Neural progenitor cell (in vitro differentiated cells): ENCODE measurements at regions not wholly inside any gene's neighbourhood (a gene's known extent, or its start where the extent isn't known, plus 50 kb on each side); places are given as distances from the start of the nearest gene placed in this dataset.

ENCODE experiments used
- EZH2 ChIP-seq: fragments of 200-600 bp; sonication (generic); IDR thresholded peaks from 2 replicates; pipeline ENCODE4 v1.6.1; 2017; ENCODE audit warnings: antibody characterized with exemption, mild to moderate bottlenecking, moderate library complexity
- EZH2phosphoT487 ChIP-seq: fragments of 200-600 bp; sonication (generic); IDR thresholded peaks from 2 replicates; pipeline ENCODE4 v1.6.1; 2017; ENCODE audit warnings: antibody characterized with exemption
- TF ChIP-seq, protein P1 (sequence below): fragments of 200-600 bp; sonication (generic); IDR thresholded peaks from 2 replicates; pipeline ENCODE4 v1.5.1; 2017; ENCODE audit warnings: antibody characterized with exemption, mild to moderate bottlenecking

DNA sequence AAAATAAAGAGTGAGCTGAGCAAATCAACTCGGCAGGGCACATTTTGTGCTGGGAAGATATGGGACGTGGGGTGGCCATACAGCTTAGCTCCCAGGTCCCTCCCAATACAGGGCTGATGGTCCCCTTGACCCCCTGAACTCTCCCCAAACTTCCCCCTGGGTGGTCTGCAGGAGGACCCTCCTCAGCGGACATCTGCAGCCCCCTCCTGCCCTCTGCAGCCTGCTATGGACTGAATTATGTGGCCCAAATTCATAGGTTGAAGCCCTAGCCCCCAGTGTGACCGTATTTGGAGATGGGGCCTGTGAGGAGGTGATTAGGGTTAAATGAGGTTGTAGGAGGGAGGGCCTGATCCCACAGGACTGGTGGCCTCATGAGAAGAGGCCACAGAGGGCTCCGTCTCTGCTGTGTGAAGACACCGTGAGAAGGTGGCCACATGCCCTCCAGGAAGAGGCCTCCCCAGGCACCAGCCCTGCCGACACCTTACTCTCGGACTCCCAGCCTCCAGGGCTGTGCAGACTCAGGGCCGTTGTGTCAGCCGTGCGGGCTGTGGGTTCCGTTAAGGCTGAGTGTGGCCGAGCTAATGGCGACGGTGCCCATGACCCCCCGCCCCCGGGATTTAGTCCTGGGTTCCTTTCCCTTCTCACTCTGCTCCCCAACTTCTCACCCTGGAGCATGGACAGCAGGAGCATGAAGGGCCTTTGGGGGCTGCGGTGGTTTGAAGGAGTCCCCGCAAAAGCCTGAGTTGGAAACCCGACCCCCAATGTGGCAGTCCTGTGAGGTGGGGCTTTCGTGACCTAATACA lies 1042.8 kb downstream of the BRD1 start:
- TF ChIP-seq, protein P1, sequence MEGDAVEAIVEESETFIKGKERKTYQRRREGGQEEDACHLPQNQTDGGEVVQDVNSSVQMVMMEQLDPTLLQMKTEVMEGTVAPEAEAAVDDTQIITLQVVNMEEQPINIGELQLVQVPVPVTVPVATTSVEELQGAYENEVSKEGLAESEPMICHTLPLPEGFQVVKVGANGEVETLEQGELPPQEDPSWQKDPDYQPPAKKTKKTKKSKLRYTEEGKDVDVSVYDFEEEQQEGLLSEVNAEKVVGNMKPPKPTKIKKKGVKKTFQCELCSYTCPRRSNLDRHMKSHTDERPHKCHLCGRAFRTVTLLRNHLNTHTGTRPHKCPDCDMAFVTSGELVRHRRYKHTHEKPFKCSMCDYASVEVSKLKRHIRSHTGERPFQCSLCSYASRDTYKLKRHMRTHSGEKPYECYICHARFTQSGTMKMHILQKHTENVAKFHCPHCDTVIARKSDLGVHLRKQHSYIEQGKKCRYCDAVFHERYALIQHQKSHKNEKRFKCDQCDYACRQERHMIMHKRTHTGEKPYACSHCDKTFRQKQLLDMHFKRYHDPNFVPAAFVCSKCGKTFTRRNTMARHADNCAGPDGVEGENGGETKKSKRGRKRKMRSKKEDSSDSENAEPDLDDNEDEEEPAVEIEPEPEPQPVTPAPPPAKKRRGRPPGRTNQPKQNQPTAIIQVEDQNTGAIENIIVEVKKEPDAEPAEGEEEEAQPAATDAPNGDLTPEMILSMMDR, result no peak
- TF ChIP-seq EZH2, result no peak
- no peak for TF ChIP-seq EZH2phosphoT487
